CD4-positive, alpha-beta T cell treated with Interleukin-4 for 1 hour (primary cell): ENCODE measurements at regions not wholly inside any gene's neighbourhood (a gene's known extent, or its start where the extent isn't known, plus 50 kb on each side); places are given as distances from the start of the nearest gene placed in this dataset.

Source experiments
- DNase-seq, 2 donors: peaks; one replicate each; pipeline ENCODE4 v3.0.0-alpha.2; 2020 to 2022

- DNase-seq = no peak
Measured at GRCh38 chr4:38424151-38424871, 239.7 kb upstream of the KLF3 start.

GRCh38 chr4:38426532-38426931 is 237.5 kb upstream of the KLF3 start:
- DNase-seq = no peak

GRCh38 chr4:38430841-38431240 is 233.2 kb upstream of the KLF3 start:
- DNase-seq = no peak

- no peak for DNase-seq
Measured at GRCh38 chr4:38442073-38442788, 221.8 kb upstream of the KLF3 start.

- DNase-seq = no peak
Measured at GRCh38 chr4:38449506-38450174, 214.4 kb upstream of the KLF3 start.

GRCh38 chr4:38452009-38452408 is 212.0 kb upstream of the KLF3 start:
- DNase-seq = no peak

GRCh38 chr4:38452542-38452941 is 211.5 kb upstream of the KLF3 start:
- DNase-seq = no peak

- DNase-seq = no peak
Measured at GRCh38 chr4:38453253-38453881, 210.6 kb upstream of the KLF3 start.

- DNase-seq = no peak
Measured at GRCh38 chr4:38454284-38454683, 209.7 kb upstream of the KLF3 start.

- peak in 1 of 2 donors; percentile 7 for DNase-seq
Measured at GRCh38 chr4:38455092-38455862, 208.7 kb upstream of the KLF3 start.

- DNase-seq = no peak
Measured at GRCh38 chr4:38456096-38456495, 207.9 kb upstream of the KLF3 start.

- DNase-seq = no peak
Measured at GRCh38 chr4:38461342-38461741, 202.7 kb upstream of the KLF3 start.

- DNase-seq = no peak
Measured at GRCh38 chr4:38462367-38463055, 201.5 kb upstream of the KLF3 start.

- DNase-seq = no peak
Measured at GRCh38 chr4:38463268-38463958, 200.6 kb upstream of the KLF3 start.

- no peak for DNase-seq
Measured at GRCh38 chr4:38464328-38464727, 199.7 kb upstream of the KLF3 start.

GRCh38 chr4:38466401-38466800 is 197.6 kb upstream of the KLF3 start:
- DNase-seq = no peak

GRCh38 chr4:38467296-38467695 is 196.7 kb upstream of the KLF3 start:
- no peak for DNase-seq

- no peak for DNase-seq
Measured at GRCh38 chr4:38468339-38468866, 195.6 kb upstream of the KLF3 start.

GRCh38 chr4:38469410-38469809 is 194.6 kb upstream of the KLF3 start:
- no peak for DNase-seq

GRCh38 chr4:38470735-38471262 is 193.2 kb upstream of the KLF3 start:
- DNase-seq = no peak

GRCh38 chr4:38482696-38483095 is 181.3 kb upstream of the KLF3 start:
- no peak for DNase-seq
